Osteoblast (primary cell): ENCODE measurements at regions not wholly inside any gene's neighbourhood (a gene's known extent, or its start where the extent isn't known, plus 50 kb on each side); places are given as distances from the start of the nearest gene placed in this dataset.

Source experiments
- DNase-seq: peaks from one replicate; pipeline ENCODE4 v3.0.0; 2011; ENCODE audit warnings: low spot score, mixed read lengths; ENCODE audit not compliant: insufficient read length; ENCODE audit errors: missing footprints
- H2AFZ ChIP-seq: 2 replicates; pipeline ENCODE4 v1.6.0; 2011; ENCODE audit warnings: mild to moderate bottlenecking, low read length
- H3K27ac ChIP-seq: 2 replicates; pipeline ENCODE4 v1.5.1; 2011; ENCODE audit warnings: mild to moderate bottlenecking, low read depth, low read length, moderate library complexity
- H3K27me3 ChIP-seq: 2 replicates; pipeline ENCODE4 v1.6.0; 2012; ENCODE audit warnings: mild to moderate bottlenecking, control low read depth, inconsistent platforms, low read length, moderate library complexity; ENCODE audit not compliant: insufficient read depth
- H3K36me3 ChIP-seq: 2 replicates; pipeline ENCODE4 v1.5.1; 2011; ENCODE audit warnings: mild to moderate bottlenecking, low read length, control low read depth, moderate library complexity; ENCODE audit not compliant: insufficient read depth
- H3K4me1 ChIP-seq: 2 replicates; pipeline ENCODE4 v1.5.1; 2011; ENCODE audit warnings: mild to moderate bottlenecking, low read length, control low read depth, moderate library complexity; ENCODE audit not compliant: insufficient read depth
- H3K4me2 ChIP-seq: 2 replicates; pipeline ENCODE4 v1.6.0; 2011; ENCODE audit warnings: mild to moderate bottlenecking, low read length; ENCODE audit not compliant: insufficient read depth
- H3K4me3 ChIP-seq: fragments of 200-600 bp; sonication (generic); 3 replicates; pipeline ENCODE4 v1.5.1; 2012; ENCODE audit warnings: mild to moderate bottlenecking, low read length, inconsistent platforms; ENCODE audit not compliant: insufficient read depth
- H3K79me2 ChIP-seq: 2 replicates; pipeline ENCODE4 v1.6.0; 2012; ENCODE audit warnings: mild to moderate bottlenecking, low read length, control low read depth, inconsistent platforms; ENCODE audit not compliant: insufficient read depth
- H3K9me3 ChIP-seq: 2 replicates; pipeline ENCODE4 v1.5.1; 2011; ENCODE audit warnings: low read depth, low read length, control low read depth
- H4K20me1 ChIP-seq: 2 replicates; pipeline ENCODE4 v1.6.0; 2012; ENCODE audit warnings: mild to moderate bottlenecking, low read length, control low read depth; ENCODE audit not compliant: insufficient read depth
- TF ChIP-seq, protein P1 (sequence below): IDR thresholded peaks from 2 replicates; pipeline ENCODE4 v1.5.1; 2011; ENCODE audit warnings: mild to moderate bottlenecking, low read depth, low read length, moderate library complexity; ENCODE audit errors: extremely low read depth

DNA sequence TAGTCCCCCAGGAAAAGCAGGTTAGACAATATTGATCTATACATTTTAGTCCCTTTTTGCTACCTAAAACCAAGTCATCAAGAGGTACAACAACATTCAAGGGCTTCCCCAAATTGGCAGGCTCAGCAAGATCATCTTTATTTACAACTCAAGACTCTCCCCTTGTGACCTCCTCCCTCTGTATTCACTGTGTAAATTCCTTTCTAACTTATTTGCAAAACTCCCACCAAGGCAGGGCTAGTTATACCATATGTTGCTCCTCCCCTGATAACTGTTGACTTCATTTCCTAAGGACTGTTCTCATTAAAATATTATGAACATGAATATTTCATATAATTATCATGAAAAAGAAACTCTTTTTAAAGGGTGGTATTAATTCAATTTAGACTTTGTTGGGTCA, 275.6 kb downstream of the DTHD1 start:
- no peak for DNase-seq
- no peaks in the 10 kb centered on the region for H3K4me1 ChIP-seq
- no peaks in the 10 kb centered on the region for H3K27me3 ChIP-seq
- H3K4me3 ChIP-seq = no peak overlapping the region
- no peaks in the 10 kb centered on the region for H4K20me1 ChIP-seq
- H2AFZ ChIP-seq = no peak overlapping the region
- H3K36me3 ChIP-seq = no peaks in the 10 kb centered on the region
- no peak overlapping the region for H3K27ac ChIP-seq
- TF ChIP-seq, protein P1, sequence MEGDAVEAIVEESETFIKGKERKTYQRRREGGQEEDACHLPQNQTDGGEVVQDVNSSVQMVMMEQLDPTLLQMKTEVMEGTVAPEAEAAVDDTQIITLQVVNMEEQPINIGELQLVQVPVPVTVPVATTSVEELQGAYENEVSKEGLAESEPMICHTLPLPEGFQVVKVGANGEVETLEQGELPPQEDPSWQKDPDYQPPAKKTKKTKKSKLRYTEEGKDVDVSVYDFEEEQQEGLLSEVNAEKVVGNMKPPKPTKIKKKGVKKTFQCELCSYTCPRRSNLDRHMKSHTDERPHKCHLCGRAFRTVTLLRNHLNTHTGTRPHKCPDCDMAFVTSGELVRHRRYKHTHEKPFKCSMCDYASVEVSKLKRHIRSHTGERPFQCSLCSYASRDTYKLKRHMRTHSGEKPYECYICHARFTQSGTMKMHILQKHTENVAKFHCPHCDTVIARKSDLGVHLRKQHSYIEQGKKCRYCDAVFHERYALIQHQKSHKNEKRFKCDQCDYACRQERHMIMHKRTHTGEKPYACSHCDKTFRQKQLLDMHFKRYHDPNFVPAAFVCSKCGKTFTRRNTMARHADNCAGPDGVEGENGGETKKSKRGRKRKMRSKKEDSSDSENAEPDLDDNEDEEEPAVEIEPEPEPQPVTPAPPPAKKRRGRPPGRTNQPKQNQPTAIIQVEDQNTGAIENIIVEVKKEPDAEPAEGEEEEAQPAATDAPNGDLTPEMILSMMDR = no peak
- H3K9me3 ChIP-seq = no peaks in the 10 kb centered on the region
- no peak overlapping the region for H3K4me2 ChIP-seq
- no peaks in the 10 kb centered on the region for H3K79me2 ChIP-seq

DNA sequence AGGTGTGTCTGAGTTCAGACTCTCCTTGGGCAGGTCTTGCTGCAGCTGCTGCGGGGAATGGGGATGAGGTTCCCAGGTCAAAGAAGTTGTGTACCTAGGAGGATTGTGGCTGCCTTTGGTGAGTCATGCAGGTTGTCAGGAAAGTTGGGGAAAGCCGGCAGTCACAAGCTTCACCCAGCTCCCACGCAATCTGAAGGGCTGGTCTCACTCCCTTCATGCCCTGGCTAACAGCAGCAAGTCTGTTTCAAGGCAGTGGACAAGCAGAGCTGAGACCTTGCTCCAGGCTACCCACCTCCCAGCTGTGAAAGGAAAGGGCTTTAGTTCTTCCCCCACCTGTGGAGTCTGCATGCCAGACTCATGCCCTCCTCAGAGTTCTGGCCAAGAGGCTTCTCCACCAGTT, 287.2 kb downstream of the DTHD1 start:
- Histone ChIP-seq H3K27me3 (no peaks in the 10 kb centered on the region), H3K36me3 (no peaks in the 10 kb centered on the region), H2AFZ (no peak overlapping the region), H4K20me1 (no peaks in the 10 kb centered on the region), H3K4me2 (no peak overlapping the region), H3K9me3 (peaks cover 3% of the 10 kb centered on the region), H3K79me2 (no peaks in the 10 kb centered on the region), H3K27ac (no peak overlapping the region), H3K4me1 (no peaks in the 10 kb centered on the region), H3K4me3 (no peak overlapping the region)
- DNase-seq = no peak
- TF ChIP-seq, protein P1 = no peak

DNA sequence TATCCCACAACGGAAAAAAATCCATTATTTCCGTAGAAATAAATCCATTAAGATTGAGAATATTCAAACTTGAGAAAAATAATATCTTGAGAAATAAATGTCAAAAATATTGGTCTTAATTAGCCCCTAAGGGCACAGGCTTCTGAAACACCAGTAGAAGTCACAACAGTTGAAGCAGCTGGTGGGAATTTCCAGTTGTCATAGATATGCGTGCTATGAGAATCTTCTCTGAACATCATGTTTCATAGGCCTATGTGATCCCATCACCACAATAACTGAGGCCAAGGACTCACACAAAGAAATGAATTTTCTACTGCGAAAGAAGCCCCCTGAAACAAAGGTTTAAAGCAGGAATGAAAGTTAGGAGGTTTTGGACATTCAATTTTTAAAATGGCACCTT, 292.0 kb downstream of the DTHD1 start:
- Histone ChIP-seq H3K79me2 (no peaks in the 10 kb centered on the region), H3K9me3 (peaks cover 3% of the 10 kb centered on the region), H3K4me1 (no peaks in the 10 kb centered on the region), H3K27ac (no peak overlapping the region), H3K27me3 (no peaks in the 10 kb centered on the region), H3K4me2 (no peak overlapping the region), H2AFZ (no peak overlapping the region), H3K4me3 (no peak overlapping the region), H3K36me3 (no peaks in the 10 kb centered on the region), H4K20me1 (no peaks in the 10 kb centered on the region)
- TF ChIP-seq, protein P1 = no peak
- no peak for DNase-seq

DNA sequence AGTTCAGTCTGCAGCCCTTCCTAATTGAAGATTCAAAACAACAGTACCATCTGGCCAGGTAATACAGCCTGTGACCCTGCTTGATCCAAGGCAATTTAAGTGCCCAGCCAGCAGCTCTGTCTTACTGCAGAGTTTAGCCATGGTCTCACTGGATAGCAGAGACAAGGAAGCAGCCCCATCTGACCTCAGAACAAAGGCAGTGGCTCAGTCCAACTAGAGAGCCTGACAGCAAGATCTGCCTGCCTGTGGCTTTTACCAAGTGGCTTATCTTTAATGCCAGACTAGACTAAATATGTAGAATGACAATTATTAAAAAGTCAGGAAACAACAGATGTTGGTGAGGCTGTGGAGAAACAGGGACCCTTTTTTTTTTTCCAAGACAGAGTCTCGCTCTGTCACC, 293.4 kb downstream of the DTHD1 start:
- Histone ChIP-seq H3K27me3 (no peaks in the 10 kb centered on the region), H2AFZ (no peak overlapping the region), H3K27ac (no peak overlapping the region), H4K20me1 (no peaks in the 10 kb centered on the region), H3K4me2 (no peak overlapping the region), H3K9me3 (peaks cover 3% of the 10 kb centered on the region), H3K79me2 (no peaks in the 10 kb centered on the region), H3K4me3 (no peak overlapping the region), H3K4me1 (no peaks in the 10 kb centered on the region), H3K36me3 (no peaks in the 10 kb centered on the region)
- no peak for DNase-seq
- TF ChIP-seq, protein P1 = no peak
